SH-SY5Y (cell line): ENCODE measurements at regions not wholly inside any gene's neighbourhood (a gene's known extent, or its start where the extent isn't known, plus 50 kb on each side); places are given as distances from the start of the nearest gene placed in this dataset.

ENCODE experiments used
- GATA2 ChIP-seq: IDR thresholded peaks from 2 replicates; pipeline ENCODE4 v1.6.1; 2011; ENCODE audit warnings: mild to moderate bottlenecking, low read depth, low read length
- GATA3 ChIP-seq: IDR thresholded peaks from 2 replicates; pipeline ENCODE4 v1.6.1; 2011; ENCODE audit warnings: low read depth, mild to moderate bottlenecking, low read length, moderate library complexity

DNA sequence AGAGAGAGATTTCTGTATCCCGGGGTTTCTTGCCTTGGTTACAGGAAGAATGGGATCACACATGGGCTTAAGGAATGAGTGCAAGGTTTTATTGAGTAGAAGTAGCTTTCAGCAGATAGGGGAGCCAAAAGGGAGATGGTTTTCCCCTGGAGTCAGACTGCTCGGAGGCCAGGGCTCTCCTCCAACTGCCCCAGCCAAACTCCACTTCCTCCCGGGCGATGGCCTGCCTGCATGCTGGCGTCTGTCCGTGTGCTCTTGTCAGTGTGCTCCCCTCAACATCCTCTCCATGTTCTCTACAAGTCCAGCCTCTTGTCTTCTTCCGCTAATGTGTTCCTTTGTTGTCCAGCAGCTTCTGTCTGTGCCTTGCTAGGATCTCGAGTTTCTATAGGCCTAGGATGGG lies 421.3 kb upstream of the ADGRL2 start:
- no peak for TF ChIP-seq GATA2
- TF ChIP-seq GATA3, result no peak
